SK-N-SH (cell line): ENCODE measurements at regions not wholly inside any gene's neighbourhood (a gene's known extent, or its start where the extent isn't known, plus 50 kb on each side); places are given as distances from the start of the nearest gene placed in this dataset.

Experiments used
- CTCF ChIA-PET: fragments of 300-600, 350-600 bp; formaldehyde crosslinking; extraction: SDS; loops from one replicate; lab custom pipeline; 2021; lab: Yijun Ruan, JAX
- POLR2A ChIA-PET: fragments of 350-600 bp; sonication (Branson Sonifier 250); formaldehyde crosslinking; extraction: SDS; loops from one replicate; lab custom pipeline; 2020; ENCODE audit warnings: antibody characterized with exemption, inconsistent platforms; lab: Yijun Ruan, JAX
- DNase-seq: peaks from one replicate; pipeline ENCODE4 v3.0.0; 2012
- H2AFZ ChIP-seq: fragments of 200-600 bp; sonication (generic); 2 replicates; pipeline ENCODE4 v1.8.1; 2016; ENCODE audit warnings: antibody characterized with exemption, mild to moderate bottlenecking, low read depth
- H3F3A ChIP-seq: fragments of 200-600 bp; sonication (generic); replicated peaks from 2 replicates; pipeline ENCODE3; 2016; ENCODE audit warnings: antibody characterized with exemption, mild to moderate bottlenecking; ENCODE audit not compliant: insufficient read depth
- H3K27ac ChIP-seq, 2 experiments: fragments of 200-500 bp in 1 of 2; fragments of 200-600 bp in 1 of 2; sonication (Bioruptor generic) in 1 of 2; sonication (generic), shearing (Covaris generic) in 1 of 2; 2 replicates each; pipeline versions ENCODE4 v1.5.1 to v1.6.1; 2014 to 2016; ENCODE audit warnings: low read depth in 2 of 2, inconsistent platforms in 1 of 2, low read length in 1 of 2, mild to moderate bottlenecking in 1 of 2, mixed read lengths in 1 of 2
- H3K27me3 ChIP-seq: fragments of 200-600 bp; sonication (generic), shearing (Covaris generic); 2 replicates; pipeline ENCODE4 v1.6.1; 2016; ENCODE audit warnings: mixed run types; ENCODE audit not compliant: insufficient read depth
- H3K36me3 ChIP-seq, 2 experiments: fragments of 200-500 bp in 1 of 2; fragments of 200-600 bp in 1 of 2; sonication (Bioruptor generic) in 1 of 2; sonication (generic) in 1 of 2; replicated peaks in 1 of 2; 2 replicates each; pipeline versions ENCODE3 to v1.5.1; 2014 to 2016; ENCODE audit warnings: low read length in 1 of 2, mild to moderate bottlenecking in 1 of 2; ENCODE audit not compliant: insufficient read depth in 2 of 2, control insufficient read depth in 1 of 2
- H3K4me1 ChIP-seq, 2 experiments: fragments of 200-500 bp in 1 of 2; fragments of 200-600 bp in 1 of 2; sonication (Bioruptor generic) in 1 of 2; sonication (generic), shearing (Covaris generic) in 1 of 2; 2 replicates each; pipeline versions ENCODE4 v1.5.1 to v1.6.1; 2014 to 2016; ENCODE audit warnings: low read depth in 1 of 2, low read length in 1 of 2, mixed run types in 1 of 2; ENCODE audit not compliant: insufficient read depth in 2 of 2, control insufficient read depth in 1 of 2
- H3K4me2 ChIP-seq: fragments of 200-600 bp; sonication (generic), shearing (Covaris generic); 2 replicates; pipeline ENCODE4 v1.6.1; 2017; ENCODE audit warnings: mixed run types
- H3K4me3 ChIP-seq, 2 experiments: fragments of 200-500 bp in 1 of 2; fragments of 200-600 bp in 1 of 2; sonication (Bioruptor generic) in 1 of 2; sonication (generic), shearing (Covaris generic) in 1 of 2; 2 replicates each; pipeline versions ENCODE4 v1.5.1 to v1.8.1; 2014 to 2016; ENCODE audit warnings: low read depth in 2 of 2, inconsistent platforms in 1 of 2, low read length in 1 of 2, mild to moderate bottlenecking in 1 of 2, mixed read lengths in 1 of 2, moderate library complexity in 1 of 2
- H3K79me2 ChIP-seq: fragments of 200-600 bp; sonication (generic); 2 replicates; pipeline ENCODE4 v1.8.1; 2017; ENCODE audit warnings: mild to moderate bottlenecking; ENCODE audit not compliant: insufficient read depth
- H3K9ac ChIP-seq: fragments of 200-600 bp; sonication (generic); 2 replicates; pipeline ENCODE4 v1.6.1; 2017; ENCODE audit warnings: mixed run types
- H3K9me2 ChIP-seq: fragments of 200-600 bp; sonication (generic); 2 replicates; pipeline ENCODE4 v1.6.1; 2017; ENCODE audit warnings: mixed run types
- H3K9me3 ChIP-seq: fragments of 200-600 bp; sonication (generic); 2 replicates; pipeline ENCODE4 v1.6.1; 2017; ENCODE audit warnings: mixed run types, mild to moderate bottlenecking, moderate library complexity
- H4K20me1 ChIP-seq: fragments of 200-600 bp; sonication (generic); 2 replicates; pipeline ENCODE4 v1.6.1; 2017; ENCODE audit warnings: mild to moderate bottlenecking, mixed run types; ENCODE audit not compliant: insufficient read depth
- FOXM1 ChIP-seq: IDR thresholded peaks from 2 replicates; pipeline ENCODE4 v1.4.0; 2012; ENCODE audit warnings: low read depth, mild to moderate bottlenecking
- MEF2A ChIP-seq: IDR thresholded peaks from 2 replicates; pipeline ENCODE4 v1.4.0; 2012; ENCODE audit warnings: low read depth, borderline replicate concordance
- MXI1 ChIP-seq: IDR thresholded peaks from 2 replicates; pipeline ENCODE4 v1.6.1; 2012; ENCODE audit warnings: mild to moderate bottlenecking, low read depth, low read length, improper control_type of control experiment
- NFIC ChIP-seq: IDR thresholded peaks from 2 replicates; pipeline ENCODE4 v1.4.0; 2012; ENCODE audit warnings: borderline replicate concordance
- NRF1 ChIP-seq: IDR thresholded peaks from 2 replicates; pipeline ENCODE4 v1.6.1; 2012; ENCODE audit warnings: low read depth, mild to moderate bottlenecking, low read length
- POLR2AphosphoS5 ChIP-seq: IDR thresholded peaks from 2 replicates; pipeline ENCODE4 v1.6.1; 2012; ENCODE audit warnings: low read depth, low read length
- RCOR1 ChIP-seq: fragments of 150-350 bp; IDR thresholded peaks from 2 replicates; pipeline ENCODE4 v1.6.1; 2017; ENCODE audit warnings: antibody characterized with exemption, low read length
- RFX5 ChIP-seq: IDR thresholded peaks from 2 replicates; pipeline ENCODE4 v1.6.1; 2012; ENCODE audit warnings: mild to moderate bottlenecking, improper control_type of control experiment, low read length
- SIN3A ChIP-seq: IDR thresholded peaks from 2 replicates; pipeline ENCODE4 v1.6.1; 2012; ENCODE audit warnings: low read depth, mild to moderate bottlenecking, low read length, moderate library complexity, borderline replicate concordance
- TCF12 ChIP-seq: IDR thresholded peaks from 2 replicates; pipeline ENCODE4 v1.4.0; 2012
- WGBS: methylation state at CpG from one replicate; pipeline ENCODE4 v1.1.6; 2017; ENCODE audit warnings: low lambda C conversion rate; 5-methylcytosine and 5-hydroxymethylcytosine counted together
- TF ChIP-seq, protein P1 (sequence below): IDR thresholded peaks from 2 replicates; pipeline ENCODE4 v1.6.1; 2012; ENCODE audit warnings: mild to moderate bottlenecking, low read depth, low read length, moderate library complexity
- TF ChIP-seq, protein P2 (sequence below): fragments of 200-600 bp; sonication (generic); IDR thresholded peaks from 2 replicates; pipeline ENCODE4 v1.6.1; 2017; ENCODE audit warnings: antibody characterized with exemption, mild to moderate bottlenecking, moderate library complexity
- TF ChIP-seq, protein P3 (sequence below): IDR thresholded peaks from 2 replicates; pipeline ENCODE4 v1.4.0; 2012; ENCODE audit warnings: low read depth, borderline replicate concordance

DNA sequence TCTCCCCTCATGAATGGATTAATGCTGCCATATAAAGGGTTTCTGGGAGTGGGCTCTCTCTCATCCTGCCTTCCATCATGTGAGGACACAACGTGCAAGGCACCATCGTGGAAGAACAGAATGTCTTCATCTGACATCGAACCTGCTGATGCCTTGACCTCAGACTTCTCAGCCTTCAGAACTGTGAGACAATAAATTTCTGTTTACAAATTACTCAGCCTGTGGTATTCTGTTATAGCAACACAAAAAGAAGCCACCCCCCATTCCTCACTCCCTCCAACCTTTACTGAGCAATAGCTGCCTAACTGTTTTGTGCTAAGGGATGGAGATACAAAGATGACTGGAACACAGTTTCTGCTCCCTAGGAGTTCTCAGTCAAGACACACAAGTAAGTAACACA is 106.1 kb upstream of the PLET1 start (continued):
- TF ChIP-seq, protein P1, sequence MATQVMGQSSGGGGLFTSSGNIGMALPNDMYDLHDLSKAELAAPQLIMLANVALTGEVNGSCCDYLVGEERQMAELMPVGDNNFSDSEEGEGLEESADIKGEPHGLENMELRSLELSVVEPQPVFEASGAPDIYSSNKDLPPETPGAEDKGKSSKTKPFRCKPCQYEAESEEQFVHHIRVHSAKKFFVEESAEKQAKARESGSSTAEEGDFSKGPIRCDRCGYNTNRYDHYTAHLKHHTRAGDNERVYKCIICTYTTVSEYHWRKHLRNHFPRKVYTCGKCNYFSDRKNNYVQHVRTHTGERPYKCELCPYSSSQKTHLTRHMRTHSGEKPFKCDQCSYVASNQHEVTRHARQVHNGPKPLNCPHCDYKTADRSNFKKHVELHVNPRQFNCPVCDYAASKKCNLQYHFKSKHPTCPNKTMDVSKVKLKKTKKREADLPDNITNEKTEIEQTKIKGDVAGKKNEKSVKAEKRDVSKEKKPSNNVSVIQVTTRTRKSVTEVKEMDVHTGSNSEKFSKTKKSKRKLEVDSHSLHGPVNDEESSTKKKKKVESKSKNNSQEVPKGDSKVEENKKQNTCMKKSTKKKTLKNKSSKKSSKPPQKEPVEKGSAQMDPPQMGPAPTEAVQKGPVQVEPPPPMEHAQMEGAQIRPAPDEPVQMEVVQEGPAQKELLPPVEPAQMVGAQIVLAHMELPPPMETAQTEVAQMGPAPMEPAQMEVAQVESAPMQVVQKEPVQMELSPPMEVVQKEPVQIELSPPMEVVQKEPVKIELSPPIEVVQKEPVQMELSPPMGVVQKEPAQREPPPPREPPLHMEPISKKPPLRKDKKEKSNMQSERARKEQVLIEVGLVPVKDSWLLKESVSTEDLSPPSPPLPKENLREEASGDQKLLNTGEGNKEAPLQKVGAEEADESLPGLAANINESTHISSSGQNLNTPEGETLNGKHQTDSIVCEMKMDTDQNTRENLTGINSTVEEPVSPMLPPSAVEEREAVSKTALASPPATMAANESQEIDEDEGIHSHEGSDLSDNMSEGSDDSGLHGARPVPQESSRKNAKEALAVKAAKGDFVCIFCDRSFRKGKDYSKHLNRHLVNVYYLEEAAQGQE: no peak
- no peak for TF ChIP-seq FOXM1
- TF ChIP-seq, protein P2, sequence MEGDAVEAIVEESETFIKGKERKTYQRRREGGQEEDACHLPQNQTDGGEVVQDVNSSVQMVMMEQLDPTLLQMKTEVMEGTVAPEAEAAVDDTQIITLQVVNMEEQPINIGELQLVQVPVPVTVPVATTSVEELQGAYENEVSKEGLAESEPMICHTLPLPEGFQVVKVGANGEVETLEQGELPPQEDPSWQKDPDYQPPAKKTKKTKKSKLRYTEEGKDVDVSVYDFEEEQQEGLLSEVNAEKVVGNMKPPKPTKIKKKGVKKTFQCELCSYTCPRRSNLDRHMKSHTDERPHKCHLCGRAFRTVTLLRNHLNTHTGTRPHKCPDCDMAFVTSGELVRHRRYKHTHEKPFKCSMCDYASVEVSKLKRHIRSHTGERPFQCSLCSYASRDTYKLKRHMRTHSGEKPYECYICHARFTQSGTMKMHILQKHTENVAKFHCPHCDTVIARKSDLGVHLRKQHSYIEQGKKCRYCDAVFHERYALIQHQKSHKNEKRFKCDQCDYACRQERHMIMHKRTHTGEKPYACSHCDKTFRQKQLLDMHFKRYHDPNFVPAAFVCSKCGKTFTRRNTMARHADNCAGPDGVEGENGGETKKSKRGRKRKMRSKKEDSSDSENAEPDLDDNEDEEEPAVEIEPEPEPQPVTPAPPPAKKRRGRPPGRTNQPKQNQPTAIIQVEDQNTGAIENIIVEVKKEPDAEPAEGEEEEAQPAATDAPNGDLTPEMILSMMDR: no peak
- TF ChIP-seq SIN3A: no peak
- no peak for TF ChIP-seq NFIC
- no peak for TF ChIP-seq MXI1

DNA sequence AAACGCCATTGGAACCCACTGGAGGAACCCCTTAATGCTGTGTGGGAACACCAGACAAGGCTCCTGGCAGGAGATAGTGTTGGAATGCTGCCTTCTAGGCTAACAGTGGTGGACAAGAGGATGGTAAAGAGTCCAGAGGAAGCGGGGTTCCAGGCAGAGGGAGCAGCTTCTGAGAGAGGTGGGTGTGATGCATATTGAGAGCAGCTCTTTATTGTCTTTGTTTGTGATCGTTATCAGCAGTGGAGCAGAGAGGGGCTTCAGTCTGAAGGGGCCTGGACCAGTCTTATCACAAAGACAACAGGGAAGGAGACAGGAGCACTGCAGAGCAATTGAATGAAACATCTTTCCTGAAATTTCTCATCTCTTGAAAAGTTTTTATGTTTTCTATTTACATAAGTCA is 106.8 kb upstream of the PLET1 start:
- peaks cover 0 to 24% of the 10 kb centered on the region in 2 experiments; a peak in 1 of 4 replicates for H3K4me1 ChIP-seq
- POLR2A ChIA-PET: no interaction called here
- H3K4me3 ChIP-seq: no peak overlapping the region
- no peaks in the 10 kb centered on the region for H3K9me2 ChIP-seq
- DNase-seq: no peak
- H3K9ac ChIP-seq: no peak overlapping the region
- H3K27ac ChIP-seq: no peak overlapping the region
- no peaks in the 10 kb centered on the region for H3K27me3 ChIP-seq
- H3K9me3 ChIP-seq: no peaks in the 10 kb centered on the region
- TF ChIP-seq NRF1 (no peak), SIN3A (no peak), MEF2A (no peak), TCF12 (no peak), MXI1 (no peak), RCOR1 (no peak), RFX5 (no peak), POLR2AphosphoS5 (no peak)
- TF ChIP-seq, protein P3, sequence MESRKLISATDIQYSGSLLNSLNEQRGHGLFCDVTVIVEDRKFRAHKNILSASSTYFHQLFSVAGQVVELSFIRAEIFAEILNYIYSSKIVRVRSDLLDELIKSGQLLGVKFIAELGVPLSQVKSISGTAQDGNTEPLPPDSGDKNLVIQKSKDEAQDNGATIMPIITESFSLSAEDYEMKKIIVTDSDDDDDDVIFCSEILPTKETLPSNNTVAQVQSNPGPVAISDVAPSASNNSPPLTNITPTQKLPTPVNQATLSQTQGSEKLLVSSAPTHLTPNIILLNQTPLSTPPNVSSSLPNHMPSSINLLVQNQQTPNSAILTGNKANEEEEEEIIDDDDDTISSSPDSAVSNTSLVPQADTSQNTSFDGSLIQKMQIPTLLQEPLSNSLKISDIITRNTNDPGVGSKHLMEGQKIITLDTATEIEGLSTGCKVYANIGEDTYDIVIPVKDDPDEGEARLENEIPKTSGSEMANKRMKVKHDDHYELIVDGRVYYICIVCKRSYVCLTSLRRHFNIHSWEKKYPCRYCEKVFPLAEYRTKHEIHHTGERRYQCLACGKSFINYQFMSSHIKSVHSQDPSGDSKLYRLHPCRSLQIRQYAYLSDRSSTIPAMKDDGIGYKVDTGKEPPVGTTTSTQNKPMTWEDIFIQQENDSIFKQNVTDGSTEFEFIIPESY: no peak
- TF ChIP-seq, protein P2: no peak
- TF ChIP-seq, protein P1: no peak
- TF ChIP-seq, all 33 proteins: peak for 0
- H2AFZ ChIP-seq: no peak overlapping the region
- H3F3A ChIP-seq: no peaks in the 10 kb centered on the region
- CTCF ChIA-PET: interaction anchor here (0.7 kb wide), 1 partner anchor 66 kb away, joined by 3 read pairs; no protein-coding TSS in a partner anchor
- H3K36me3 ChIP-seq: no peaks in the 10 kb centered on the region
- no peak overlapping the region for H3K4me2 ChIP-seq
- no peaks in the 10 kb centered on the region for H3K79me2 ChIP-seq
- 46% methylated on average over 3 of the region's 3 CpGs for WGBS
- no peaks in the 10 kb centered on the region for H4K20me1 ChIP-seq
